Upper lobe of right lung (tissue), 1 donor: ENCODE measurements at regions not wholly inside any gene's neighbourhood (a gene's known extent, or its start where the extent isn't known, plus 50 kb on each side); places are given as distances from the start of the nearest gene placed in this dataset.
"Not testable (repeated sequence)": the region's sequence is repeated elsewhere in the genome, so short reads cannot be mapped to it uniquely, and the experiment has no call there.

Source experiments
- ATAC-seq: fragments of 200-7000 bp; cut with Tn5 transposase; one replicate; pipeline ENCODE4 v1.9.1; 2020; ENCODE audit warnings: mild to moderate bottlenecking, moderate library complexity
- DNase-seq: peaks from one replicate; pipeline ENCODE4 v3.0.0-alpha.2; 2020
- H3K27ac ChIP-seq: fragments of 200-600 bp; one replicate; pipeline ENCODE4 v1.8.0; 2022
- H3K27me3 ChIP-seq: fragments of 200-600 bp; one replicate; pipeline ENCODE4 v1.8.0; 2022; ENCODE audit warnings: mild to moderate bottlenecking
- H3K36me3 ChIP-seq: fragments of 200-600 bp; one replicate; pipeline ENCODE4 v1.8.0; 2022
- H3K4me1 ChIP-seq: fragments of 200-600 bp; one replicate; pipeline ENCODE4 v1.8.0; 2022
- H3K4me3 ChIP-seq: fragments of 200-600 bp; one replicate; pipeline ENCODE4 v1.8.0; 2022; ENCODE audit warnings: mild to moderate bottlenecking
- H3K9me3 ChIP-seq: fragments of 200-600 bp; one replicate; pipeline ENCODE4 v1.8.0; 2022
- intact Hi-C: fragments of 100-400 bp; cut with DNase I; formaldehyde crosslinking; loops from one replicate; pipeline ENCODE4 v1.11.0; 2022
- donor health status: DM: no; HTN: yes; CAD: no; lungs with severe emphysema.

DNA sequence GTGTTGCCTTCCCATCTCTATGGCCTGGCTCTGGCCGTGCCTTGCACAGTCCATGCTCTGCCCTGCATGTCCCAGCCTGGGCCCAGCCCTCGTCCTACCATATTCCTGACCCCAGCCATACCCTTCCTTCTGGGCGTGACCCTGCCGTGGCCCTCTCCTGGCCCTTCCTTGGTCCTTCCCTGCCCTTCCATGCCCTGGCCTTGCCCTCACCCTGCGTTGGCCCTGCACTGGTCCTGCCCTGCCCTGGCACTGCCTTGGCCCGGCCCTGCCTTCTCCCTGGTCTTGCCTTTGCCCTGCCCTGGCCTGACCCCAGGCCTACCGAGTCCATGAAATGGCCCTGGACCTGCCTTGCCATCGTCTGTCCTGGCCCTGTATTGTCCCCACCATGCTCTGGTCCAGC, 1561.8 kb downstream of the RPIA start:
- H3K36me3 ChIP-seq, H3K4me1 ChIP-seq, H3K27ac ChIP-seq, H3K4me3 ChIP-seq, ATAC-seq, H3K9me3 ChIP-seq, H3K27me3 ChIP-seq, intact Hi-C loops: not testable (repeated sequence)
- peak; percentile 42 for DNase-seq

DNA sequence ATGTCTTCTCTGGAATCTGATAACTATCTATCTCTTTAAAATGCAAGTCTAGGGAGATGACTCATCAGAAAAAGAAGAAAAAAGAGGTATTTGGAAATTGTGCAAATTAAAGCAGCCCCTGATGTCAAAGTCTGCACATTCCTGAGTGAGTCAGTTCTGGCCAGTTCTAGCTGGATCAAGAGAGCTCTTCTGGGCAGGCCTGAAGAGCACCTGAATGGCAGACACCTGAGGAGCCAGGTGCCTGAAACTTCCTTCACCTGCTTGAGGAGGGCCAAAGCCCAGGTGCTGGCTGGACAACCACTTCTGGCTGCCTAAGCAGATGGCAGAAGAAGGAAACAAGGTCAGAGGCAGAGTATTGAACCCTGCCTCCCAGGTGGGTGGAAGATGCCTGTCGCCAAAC, 1575.4 kb downstream of the RPIA start:
- DNase-seq, H3K4me1 ChIP-seq, H3K4me3 ChIP-seq, H3K27me3 ChIP-seq, H3K9me3 ChIP-seq, intact Hi-C loops, ATAC-seq, H3K27ac ChIP-seq, H3K36me3 ChIP-seq: not testable (repeated sequence)

- H3K4me1 ChIP-seq, H3K9me3 ChIP-seq, H3K27me3 ChIP-seq, intact Hi-C loops, DNase-seq, H3K4me3 ChIP-seq, H3K36me3 ChIP-seq, ATAC-seq, H3K27ac ChIP-seq: not testable (repeated sequence)
These were observed 1596.3 kb downstream of the RPIA start for GRCh38 chr2:90287751-90288150.

GRCh38 chr2:90288396-90288795, 1596.9 kb downstream of the RPIA start:
- H3K27ac ChIP-seq, intact Hi-C loops, H3K9me3 ChIP-seq, DNase-seq, H3K4me1 ChIP-seq, ATAC-seq, H3K27me3 ChIP-seq, H3K4me3 ChIP-seq, H3K36me3 ChIP-seq: not testable (repeated sequence)

- H3K4me1 ChIP-seq, H3K27ac ChIP-seq, H3K4me3 ChIP-seq, H3K36me3 ChIP-seq, intact Hi-C loops, H3K9me3 ChIP-seq, H3K27me3 ChIP-seq, ATAC-seq, DNase-seq: not testable (repeated sequence)
These were observed 1598.0 kb downstream of the RPIA start for GRCh38 chr2:90289291-90289980.

DNA sequence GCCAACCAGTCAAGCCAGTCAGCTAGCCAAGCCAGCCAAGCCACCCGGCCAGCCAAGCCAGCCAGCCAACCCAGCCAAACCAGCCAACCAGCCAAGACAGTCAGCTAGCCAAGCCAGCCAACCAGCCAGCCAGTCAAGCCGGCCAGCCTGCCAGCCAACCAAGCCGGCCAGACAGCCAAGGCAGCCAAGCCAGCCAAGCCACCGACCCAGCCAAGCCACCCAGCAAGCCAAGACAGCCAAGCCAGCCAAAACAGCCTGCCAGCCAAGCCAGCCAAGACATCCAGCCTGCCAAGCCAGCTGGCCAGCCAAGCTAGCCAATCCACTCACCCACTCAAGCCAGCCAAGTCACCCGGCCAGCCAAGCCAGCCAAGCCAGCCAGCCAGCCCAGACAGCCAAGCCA, 1599.2 kb downstream of the RPIA start:
- H3K4me3 ChIP-seq, intact Hi-C loops, H3K4me1 ChIP-seq, H3K36me3 ChIP-seq, H3K9me3 ChIP-seq, H3K27me3 ChIP-seq, DNase-seq, H3K27ac ChIP-seq, ATAC-seq: not testable (repeated sequence)

- H3K27ac ChIP-seq, intact Hi-C loops, H3K27me3 ChIP-seq, H3K4me3 ChIP-seq, H3K4me1 ChIP-seq, H3K9me3 ChIP-seq, H3K36me3 ChIP-seq: not testable (repeated sequence)
- ATAC-seq (peak; percentile 39), DNase-seq (peak; percentile 69)
These were observed 1599.9 kb downstream of the RPIA start for GRCh38 chr2:90291168-90291883.

DNA sequence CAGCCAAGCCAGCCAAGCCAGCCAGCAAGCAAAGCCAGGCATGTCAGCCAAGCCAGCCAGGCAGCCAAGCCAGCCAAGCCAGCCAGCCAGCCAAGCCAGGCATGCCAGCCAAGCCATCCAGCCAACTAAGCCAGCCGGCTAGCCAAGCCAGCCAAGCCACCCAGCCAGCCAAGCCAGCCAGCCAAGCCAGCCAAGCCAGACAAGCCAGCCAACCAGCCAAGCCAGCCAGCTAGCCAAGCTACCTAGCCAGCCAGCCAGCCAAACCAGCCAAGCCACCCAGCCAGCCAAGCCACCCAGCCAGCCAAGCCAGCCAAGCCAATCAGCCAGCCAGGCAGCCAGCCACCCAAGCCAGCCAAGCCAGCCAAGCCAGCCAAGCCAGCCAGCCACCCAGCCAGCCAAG, 1600.5 kb downstream of the RPIA start:
- intact Hi-C loops, H3K4me3 ChIP-seq, H3K27me3 ChIP-seq, H3K9me3 ChIP-seq, DNase-seq, H3K27ac ChIP-seq, H3K36me3 ChIP-seq, H3K4me1 ChIP-seq, ATAC-seq: not testable (repeated sequence)

GRCh38 chr2:90292451-90292850, 1601.0 kb downstream of the RPIA start:
- H3K27me3 ChIP-seq, H3K27ac ChIP-seq, DNase-seq, H3K36me3 ChIP-seq, intact Hi-C loops, H3K9me3 ChIP-seq, H3K4me3 ChIP-seq, H3K4me1 ChIP-seq, ATAC-seq: not testable (repeated sequence)

DNA sequence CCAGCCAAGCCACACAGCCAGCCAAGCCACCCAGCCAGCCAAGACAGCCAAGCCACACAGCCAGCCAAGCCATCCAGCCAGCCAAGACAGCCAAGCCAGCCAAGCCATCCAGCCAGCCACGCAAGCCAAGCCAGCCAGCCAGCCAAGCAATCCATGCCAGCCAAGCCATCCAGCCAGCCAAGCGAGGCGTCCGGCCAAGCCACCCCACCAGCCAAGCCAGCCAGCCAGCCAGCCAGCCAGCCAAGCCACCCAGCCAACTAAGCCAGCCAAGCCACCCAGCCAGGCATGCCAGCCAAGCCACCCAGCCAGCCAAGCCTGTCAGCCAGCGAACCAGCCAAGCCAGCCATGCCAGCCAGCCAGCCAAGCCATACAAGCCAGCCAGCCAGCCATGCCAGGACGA, 1601.8 kb downstream of the RPIA start:
- H3K36me3 ChIP-seq, intact Hi-C loops, H3K27me3 ChIP-seq, H3K9me3 ChIP-seq, H3K4me3 ChIP-seq, H3K4me1 ChIP-seq, H3K27ac ChIP-seq: not testable (repeated sequence)
- ATAC-seq: peak; percentile 64
- peak; percentile 70 for DNase-seq

- ATAC-seq, intact Hi-C loops, H3K27me3 ChIP-seq, H3K4me1 ChIP-seq, H3K9me3 ChIP-seq, H3K4me3 ChIP-seq, H3K27ac ChIP-seq, H3K36me3 ChIP-seq, DNase-seq: not testable (repeated sequence)
These were observed 1602.3 kb downstream of the RPIA start for GRCh38 chr2:90293806-90294205.

DNA sequence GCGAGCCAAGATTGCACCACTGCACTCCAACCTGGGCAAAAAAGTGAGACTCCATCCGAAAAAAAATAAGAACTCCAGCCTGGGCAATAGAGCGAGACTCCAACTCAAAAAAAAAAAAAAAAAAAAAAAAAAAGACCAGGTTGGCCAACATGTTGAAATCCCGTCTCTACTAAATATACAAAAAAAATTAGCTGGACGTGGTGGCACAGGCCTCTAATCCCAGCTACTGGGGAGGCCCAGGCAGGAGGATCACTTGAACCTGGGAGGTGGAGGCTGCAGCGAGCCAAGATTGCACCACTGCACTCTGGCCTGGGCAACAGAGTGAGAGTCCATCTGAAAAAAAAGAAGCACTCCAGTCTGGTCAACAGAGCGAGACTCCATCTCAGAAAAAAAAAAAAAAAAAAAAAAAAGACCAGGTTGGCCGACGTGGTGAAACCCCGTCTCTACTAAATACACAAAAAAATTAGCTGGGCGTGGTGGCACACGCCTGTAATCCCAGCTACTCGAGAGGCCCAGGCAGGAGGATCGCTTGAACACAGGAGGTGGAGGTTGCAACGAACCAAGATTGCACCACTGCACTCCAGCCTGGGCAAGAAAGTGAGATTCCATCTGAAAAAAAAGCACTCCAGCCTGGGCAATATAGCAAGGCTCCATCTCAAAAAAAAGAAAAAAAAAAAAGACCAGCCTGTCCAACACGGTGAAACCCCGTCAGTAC, 1603.7 kb downstream of the RPIA start:
- H3K9me3 ChIP-seq, H3K4me1 ChIP-seq, H3K4me3 ChIP-seq, intact Hi-C loops, H3K27ac ChIP-seq, ATAC-seq, H3K36me3 ChIP-seq, DNase-seq, H3K27me3 ChIP-seq: not testable (repeated sequence)

DNA sequence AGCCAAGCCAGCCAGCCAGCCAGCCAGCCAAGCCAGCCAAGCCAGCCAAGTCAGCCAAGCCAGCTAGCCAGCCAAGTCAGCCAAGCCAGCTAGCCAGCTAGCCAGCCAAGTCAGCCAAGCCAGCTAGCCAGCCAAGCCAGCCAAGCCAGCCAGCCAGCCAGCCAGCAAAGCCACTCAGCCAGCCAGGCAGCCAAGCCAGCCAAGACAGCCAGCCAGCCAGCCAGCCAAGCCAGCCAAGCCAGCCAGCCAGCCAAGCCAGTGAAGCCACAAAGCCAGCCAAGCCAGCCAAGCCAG, 1605.0 kb downstream of the RPIA start:
- H3K4me1 ChIP-seq, H3K36me3 ChIP-seq, H3K27me3 ChIP-seq, H3K27ac ChIP-seq, H3K4me3 ChIP-seq, ATAC-seq, intact Hi-C loops, H3K9me3 ChIP-seq: not testable (repeated sequence)
- DNase-seq: peak; percentile 70

- intact Hi-C loops, H3K9me3 ChIP-seq, H3K4me1 ChIP-seq, DNase-seq, H3K27me3 ChIP-seq, H3K36me3 ChIP-seq, H3K27ac ChIP-seq, ATAC-seq, H3K4me3 ChIP-seq: not testable (repeated sequence)
These were observed 1606.2 kb downstream of the RPIA start for GRCh38 chr2:90297701-90298100.
